HepG2 (cell line): ENCODE measurements at regions not wholly inside any gene's neighbourhood (a gene's known extent, or its start where the extent isn't known, plus 50 kb on each side); places are given as distances from the start of the nearest gene placed in this dataset.
"Not testable (repeated sequence)": the region's sequence is repeated elsewhere in the genome, so short reads cannot be mapped to it uniquely, and the experiment has no call there.

Experiments used
- ATAC-seq: fragments of 200-7000 bp; cut with Tn5 transposase; 3 replicates; pipeline ENCODE4 v1.9.1; 2020; ENCODE audit warnings: mild to moderate bottlenecking, moderate library complexity
- BruUV-seq: library from RNA; stranded (reverse); fragments of 400-500 nt; replicated peaks from 2 replicates; lab custom pipeline; 2021; lab: Mats Ljungman, UMichigan
- CTCF ChIA-PET: fragments of 300-600 bp; formaldehyde crosslinking; extraction: SDS; loops from one replicate; lab custom pipeline; 2021; ENCODE audit warnings: low total read pairs, inconsistent platforms, low intra/inter-chr PET ratio; lab: Yijun Ruan, JAX
- POLR2A ChIA-PET: fragments of 350-600 bp; sonication (Branson Sonifier 250); formaldehyde crosslinking; loops from one replicate; lab custom pipeline; 2020; ENCODE audit warnings: antibody characterized with exemption, inconsistent platforms; lab: Yijun Ruan, JAX
- DNase-seq: peaks from one replicate; pipeline ENCODE4 v3.0.0-alpha.2; 2015; ENCODE audit warnings: low spot score
- FAIRE-seq: peaks from 3 replicates; lab custom pipeline; 2011; peaks lifted over from hg19 to GRCh38; lab: Jason Lieb, UNC
- H2AFZ ChIP-seq: one replicate; pipeline ENCODE4 v1.6.1; 2011; ENCODE audit warnings: low read length, inconsistent platforms
- H3K27ac ChIP-seq: fragments of 300-600 bp; 3 replicates; pipeline ENCODE4 v1.8.0; 2011; ENCODE audit warnings: mixed run types, mild to moderate bottlenecking, mixed read lengths, low read length, inconsistent platforms; ENCODE audit not compliant: insufficient read depth; ENCODE audit errors: extremely low read length
- H3K27me3 ChIP-seq, 2 experiments: fragments of 200-600 bp in 1 of 2; 2 replicates in 1 of 2; 3 replicates in 1 of 2; pipeline versions ENCODE4 v1.6.0 to v1.8.0; 2011; ENCODE audit warnings: low read length in 2 of 2, mild to moderate bottlenecking in 2 of 2, moderate library complexity in 2 of 2, inconsistent platforms in 1 of 2; ENCODE audit not compliant: insufficient read depth in 2 of 2, control insufficient read depth in 1 of 2
- H3K36me3 ChIP-seq, 2 experiments: fragments of 200-600 bp in 1 of 2; replicated peaks in 1 of 2; 2 replicates in 1 of 2; 3 replicates in 1 of 2; pipeline versions ENCODE4 v1.5.1 to v1.8.0; 2011; ENCODE audit warnings: low read length in 2 of 2, inconsistent platforms in 1 of 2; ENCODE audit not compliant: insufficient read depth in 2 of 2, control insufficient read depth in 1 of 2
- H3K4me1 ChIP-seq: 2 replicates; pipeline ENCODE4 v1.5.1; 2012; ENCODE audit warnings: low read length, inconsistent platforms; ENCODE audit not compliant: insufficient read depth
- H3K4me2 ChIP-seq: 2 replicates; pipeline ENCODE4 v1.6.0; 2011; ENCODE audit warnings: low read depth, low read length, inconsistent platforms
- H3K4me3 ChIP-seq, 3 experiments: fragments of 200-600 bp in 1 of 3; sonication (generic), shearing (Covaris generic) in 1 of 3; replicated peaks in 1 of 3; 2 replicates each; pipeline ENCODE4 v1.5.1; 2011 to 2016; ENCODE audit warnings: low read length in 3 of 3, inconsistent platforms in 2 of 3, low read depth in 2 of 3, mild to moderate bottlenecking in 2 of 3, control low read depth in 1 of 3, mixed read lengths in 1 of 3; ENCODE audit not compliant: insufficient read depth in 1 of 3
- H3K79me2 ChIP-seq: one replicate; pipeline ENCODE4 v1.6.1; 2011; ENCODE audit warnings: low read length, inconsistent platforms; ENCODE audit not compliant: insufficient read depth
- H3K9ac ChIP-seq: 2 replicates; pipeline ENCODE4 v1.6.0; 2011; ENCODE audit warnings: mild to moderate bottlenecking, low read depth, low read length, inconsistent platforms; ENCODE audit not compliant: insufficient read depth
- H3K9me3 ChIP-seq: 2 replicates; pipeline ENCODE4 v1.5.1; 2012; ENCODE audit warnings: mild to moderate bottlenecking, low read length
- H4K20me1 ChIP-seq: 2 replicates; pipeline ENCODE4 v1.6.0; 2011; ENCODE audit warnings: inconsistent platforms, mild to moderate bottlenecking, low read length, moderate library complexity; ENCODE audit not compliant: insufficient read depth
- WGBS: methylation state at CpG from one replicate; pipeline ENCODE4 v1.1.6; 2017; ENCODE audit warnings: low lambda C conversion rate; 5-methylcytosine and 5-hydroxymethylcytosine counted together
- in situ Hi-C: cut with HindIII; loops from 2 replicates; pipeline ENCODE4 v1.10.0; 2017; ENCODE audit warnings: low pct_unique_long_range_greater_than_20kb; ENCODE audit not compliant: extremely low pct_ligation_motif_present
- intact Hi-C: fragments of 100-400 bp; cut with micrococcal nuclease; formaldehyde crosslinking; loops from one replicate; pipeline ENCODE4 v1.10.0; 2022; ENCODE audit not compliant: unreplicated experiment

DNA sequence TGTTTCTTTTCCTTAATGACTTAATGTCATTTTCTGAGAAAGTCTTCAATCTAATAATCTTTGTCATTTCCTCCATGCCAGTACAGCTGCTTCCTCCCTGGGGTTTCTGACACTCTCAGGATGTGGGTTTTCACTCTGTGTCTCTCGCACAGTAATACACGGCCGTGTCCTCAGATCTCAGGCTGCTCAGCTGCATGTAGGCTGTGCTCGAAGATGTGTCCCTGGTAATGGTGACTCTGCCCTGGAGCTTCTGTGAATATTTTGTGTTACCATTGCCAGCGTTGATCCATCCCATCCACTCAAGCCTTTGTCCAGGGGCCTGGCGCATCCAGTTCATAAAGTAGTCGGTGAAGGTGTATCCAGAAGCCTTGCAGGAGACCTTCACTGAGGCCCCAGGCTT is 97.6 kb downstream of the OR4M2 start:
- BruUV-seq, POLR2A ChIA-PET, intact Hi-C loops: not testable (repeated sequence)

GRCh38 chr15:22178438-22178837 is 98.1 kb downstream of the OR4M2 start:
- H3K4me1 ChIP-seq, DNase-seq, H3K9me3 ChIP-seq, FAIRE-seq, POLR2A ChIA-PET, in situ Hi-C loops, BruUV-seq, intact Hi-C loops, H3K9ac ChIP-seq, H4K20me1 ChIP-seq, H3K4me2 ChIP-seq, H3K27me3 ChIP-seq, H3K27ac ChIP-seq, H3K4me3 ChIP-seq, ATAC-seq, H3K36me3 ChIP-seq, H3K79me2 ChIP-seq, H2AFZ ChIP-seq, CTCF ChIA-PET: not testable (repeated sequence)
- no CpG with 5 or more reads among the region's 1 CpG for WGBS

More for the DNA sequence above, 97.6 kb downstream of the OR4M2 start:
- H2AFZ ChIP-seq, H3K27me3 ChIP-seq, CTCF ChIA-PET, H3K4me2 ChIP-seq, DNase-seq, H3K79me2 ChIP-seq, H3K9me3 ChIP-seq, H3K27ac ChIP-seq, H3K9ac ChIP-seq, H3K4me3 ChIP-seq, H4K20me1 ChIP-seq, ATAC-seq, H3K36me3 ChIP-seq, FAIRE-seq, in situ Hi-C loops, H3K4me1 ChIP-seq: not testable (repeated sequence)
- WGBS: no CpG with 5 or more reads among the region's 7 CpGs

DNA sequence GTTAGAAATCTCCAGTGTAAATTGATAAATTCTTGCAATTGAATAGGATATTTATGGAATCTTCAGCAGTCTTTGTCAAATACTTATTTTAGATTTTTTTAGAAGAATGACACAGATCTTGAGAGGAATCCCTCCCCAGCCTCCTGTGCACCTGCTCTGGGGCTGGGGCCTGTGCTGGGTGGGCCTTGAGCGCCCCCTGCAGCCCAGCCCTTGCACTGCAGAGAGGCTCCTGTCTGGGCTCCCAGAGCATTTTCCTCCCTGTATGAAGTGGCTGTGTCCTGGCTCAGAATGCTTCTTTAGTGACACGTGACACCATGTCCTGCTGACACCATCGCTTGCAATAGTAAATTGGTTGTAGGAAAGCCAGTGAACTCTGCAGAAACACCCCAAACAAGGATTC is 98.7 kb downstream of the OR4M2 start:
- H4K20me1 ChIP-seq, in situ Hi-C loops, intact Hi-C loops, H3K36me3 ChIP-seq, H3K27ac ChIP-seq, BruUV-seq, CTCF ChIA-PET, H2AFZ ChIP-seq, ATAC-seq, DNase-seq, H3K9me3 ChIP-seq, H3K9ac ChIP-seq, H3K4me3 ChIP-seq, H3K27me3 ChIP-seq, H3K4me1 ChIP-seq, POLR2A ChIA-PET, H3K4me2 ChIP-seq, FAIRE-seq, H3K79me2 ChIP-seq: not testable (repeated sequence)
- WGBS: no CpG with 5 or more reads among the region's 3 CpGs

- intact Hi-C loops, H3K4me3 ChIP-seq, DNase-seq, ATAC-seq, H4K20me1 ChIP-seq, H2AFZ ChIP-seq, CTCF ChIA-PET, FAIRE-seq, H3K4me2 ChIP-seq, H3K27me3 ChIP-seq, H3K9ac ChIP-seq, H3K36me3 ChIP-seq, in situ Hi-C loops, BruUV-seq, POLR2A ChIA-PET, H3K9me3 ChIP-seq, H3K27ac ChIP-seq, H3K79me2 ChIP-seq, H3K4me1 ChIP-seq: not testable (repeated sequence)
- no CpG with 5 or more reads among the region's 7 CpGs for WGBS
Observed at GRCh38 chr15:22180611-22181010, 100.3 kb downstream of the OR4M2 start.
